ENCODE measurements at regions not wholly inside any gene's neighbourhood (a gene's known extent, or its start where the extent isn't known, plus 50 kb on each side); places are given as distances from the start of the nearest gene placed in this dataset.

DNA sequence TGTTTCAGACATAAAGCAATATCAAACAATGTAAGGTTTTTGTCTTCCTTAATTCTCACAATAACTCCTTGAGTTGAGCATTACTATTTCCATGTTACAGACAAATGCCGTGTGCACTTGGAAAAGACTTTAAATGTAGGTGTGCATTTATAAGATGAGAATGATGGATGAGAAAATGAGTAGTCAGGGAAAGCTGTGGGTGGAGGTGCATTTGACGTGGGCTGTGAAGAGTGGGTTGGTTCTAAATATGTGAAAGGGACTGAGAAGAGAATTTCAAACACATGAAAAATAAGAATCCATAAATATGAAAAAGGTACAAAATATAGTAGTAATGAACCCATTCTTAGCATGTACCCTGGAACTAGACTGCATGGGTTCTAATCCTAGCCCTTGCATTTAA lies 171.6 kb upstream of the PPP2R2B start:
- H3K27ac ChIP-seq = no peak overlapping the region
- TF ChIP-seq ZFX (IDR thresholded peaks at IDR 0.05) = no peak
- no peak for TF ChIP-seq CTCF (conservative IDR thresholded peaks at IDR 0.05)

- TF ChIP-seq CTCF (conservative IDR thresholded peaks at IDR 0.05) (no peak), ZFX (IDR thresholded peaks at IDR 0.05) (no peak)
- no peak overlapping the region for H3K27ac ChIP-seq
Measured at GRCh38 chr5:147051193-147051592, 172.6 kb upstream of the PPP2R2B start.

GRCh38 chr5:147052519-147052918 lies 174.0 kb upstream of the PPP2R2B start:
- H3K27ac ChIP-seq = no peak overlapping the region
- TF ChIP-seq CTCF (conservative IDR thresholded peaks at IDR 0.05) = no peak
- TF ChIP-seq ZFX (IDR thresholded peaks at IDR 0.05) = no peak

DNA sequence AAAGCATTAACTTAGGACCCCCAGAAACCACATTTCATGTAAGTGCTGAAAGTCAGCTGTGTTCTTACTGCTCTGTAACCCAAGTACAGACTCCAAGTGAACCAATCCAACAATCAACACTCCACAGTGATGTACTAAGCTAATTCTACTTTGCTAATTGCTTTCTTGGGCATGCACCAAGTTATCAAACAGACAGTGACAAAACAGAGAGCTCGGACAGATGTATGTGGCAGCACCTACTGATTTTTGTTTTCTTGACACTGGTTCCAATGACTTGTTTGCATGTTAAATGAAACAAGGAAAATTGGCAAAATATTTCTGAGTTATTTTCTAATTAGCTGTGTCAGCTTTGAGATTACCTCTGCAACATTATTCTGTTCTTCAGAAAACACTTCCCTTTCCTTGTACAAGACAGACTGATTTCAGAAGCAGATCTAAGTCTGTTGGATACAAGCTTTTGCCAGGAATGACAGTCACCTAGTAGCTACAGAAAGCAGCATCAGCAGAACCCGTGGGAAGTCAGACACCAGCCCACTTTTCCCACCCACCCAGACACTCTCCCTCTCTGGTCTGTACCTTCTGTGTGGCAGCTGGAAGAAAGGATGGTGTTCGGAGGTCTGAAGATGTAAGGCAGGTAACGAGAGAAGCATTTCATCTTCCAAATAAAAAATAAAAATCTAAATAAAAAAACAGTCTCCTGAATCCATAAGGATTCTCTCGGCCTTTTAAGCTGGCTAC lies 176.7 kb upstream of the PPP2R2B start:
- TF ChIP-seq CTCF (conservative IDR thresholded peaks at IDR 0.05) (no peak), ZFX (IDR thresholded peaks at IDR 0.05) (no peak)
- H3K27ac ChIP-seq = no peak overlapping the region

DNA sequence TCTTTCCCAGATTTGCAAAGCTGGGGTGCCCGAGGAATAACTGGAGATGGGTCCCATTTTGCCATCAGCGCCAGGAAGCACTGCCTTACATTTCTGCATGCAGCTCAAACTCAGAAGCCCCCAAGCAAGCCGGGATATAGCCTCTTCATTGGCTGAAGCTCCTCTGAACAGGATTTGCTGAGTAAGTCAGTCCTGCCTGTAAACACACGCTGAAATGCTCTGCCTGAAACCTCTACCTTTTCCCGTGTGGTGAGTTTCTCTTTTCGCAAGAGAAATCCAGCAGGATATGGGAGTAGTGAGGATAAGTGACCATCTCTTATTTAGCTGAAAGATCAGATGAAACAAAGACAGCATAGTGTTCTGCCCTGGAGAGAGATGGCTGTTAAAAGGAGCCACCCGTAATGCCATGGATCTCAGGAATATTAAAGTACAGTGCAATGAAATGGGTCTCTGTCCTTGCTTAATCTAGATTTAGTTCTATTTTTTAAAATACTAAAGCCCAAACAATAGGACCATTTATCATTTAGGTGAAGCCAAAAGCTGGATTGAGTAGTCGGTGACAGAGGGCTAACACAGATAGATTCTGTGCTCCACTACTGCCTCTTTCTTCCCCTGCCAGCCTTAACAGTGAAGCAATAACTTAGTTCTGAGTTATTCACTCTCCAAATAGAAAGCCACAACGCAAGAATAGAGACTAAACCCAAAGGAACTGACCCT lies 177.5 kb upstream of the PPP2R2B start:
- TF ChIP-seq CTCF (conservative IDR thresholded peaks at IDR 0.05) (no peak), ZFX (IDR thresholded peaks at IDR 0.05) (no peak)
- H3K27ac ChIP-seq = no peak overlapping the region

DNA sequence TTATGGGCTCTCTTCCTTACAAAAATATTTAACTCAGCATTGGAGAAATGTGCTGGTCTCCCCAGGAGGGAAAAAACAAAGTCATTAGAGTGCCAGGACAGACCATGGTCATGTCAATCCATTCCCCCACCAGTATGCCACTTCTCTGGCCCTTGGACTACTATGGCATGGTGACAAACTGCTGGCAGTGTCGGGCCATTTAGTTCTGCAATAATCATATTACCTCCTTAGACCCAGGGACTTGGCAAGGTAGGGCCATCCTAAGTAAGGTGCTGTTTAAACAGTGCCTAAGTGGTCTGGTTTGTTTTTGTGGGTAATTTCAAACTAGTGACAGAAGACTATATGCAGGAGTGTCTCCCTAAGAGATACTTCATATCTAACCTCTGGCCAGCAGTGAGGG lies 177.8 kb upstream of the STK32A start:
- no peak overlapping the region for H3K27ac ChIP-seq
- TF ChIP-seq ZFX (IDR thresholded peaks at IDR 0.05) = no peak
- no peak for TF ChIP-seq CTCF (conservative IDR thresholded peaks at IDR 0.05)

DNA sequence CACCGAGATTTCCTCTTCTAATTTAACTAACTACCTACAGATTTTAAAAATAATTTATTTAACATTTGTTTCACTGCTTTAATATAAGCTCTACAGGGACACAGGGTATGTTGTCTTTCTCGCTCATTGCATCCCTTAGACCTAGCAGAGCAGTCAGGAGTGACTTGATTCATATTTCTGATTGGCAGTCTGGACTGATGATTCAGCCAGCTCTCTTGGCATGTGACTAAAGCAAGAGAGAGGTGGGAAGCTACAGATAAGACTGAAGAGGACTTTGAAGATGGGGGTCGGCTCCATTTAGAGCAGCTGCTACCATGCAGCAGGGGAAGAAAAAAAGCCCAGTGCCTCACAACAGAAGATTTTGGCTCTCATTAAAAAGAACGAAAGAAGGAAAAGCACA lies 173.4 kb upstream of the STK32A start:
- TF ChIP-seq ZFX (IDR thresholded peaks at IDR 0.05) (no peak), CTCF (conservative IDR thresholded peaks at IDR 0.05) (no peak)

More for the DNA sequence above, 173.4 kb upstream of the STK32A start:
- H3K27ac ChIP-seq = no peak overlapping the region

Data from C4-2B (cell line).